Right cardiac atrium (tissue), 5 donors: ENCODE measurements at regions not wholly inside any gene's neighbourhood (a gene's known extent, or its start where the extent isn't known, plus 50 kb on each side); places are given as distances from the start of the nearest gene placed in this dataset.

ENCODE experiments used
- ATAC-seq, 2 donors: fragments of 200-7000 bp; cut with Tn5 transposase; one replicate each; pipeline versions ENCODE4 v1.8.0 to v1.9.1; 2020; ENCODE audit warnings: moderate library complexity in 2 of 2, mild to moderate bottlenecking in 1 of 2
- DNase-seq, 3 donors: peaks; one replicate each; pipeline ENCODE4 v3.0.0-alpha.2; 2020
- H3K27ac ChIP-seq: one replicate; pipeline ENCODE4 v1.5.1; 2013; ENCODE audit warnings: mild to moderate bottlenecking, low read length, control low read depth, moderate library complexity
- H3K27me3 ChIP-seq: one replicate; pipeline ENCODE4 v1.6.1; 2013; ENCODE audit not compliant: control insufficient read depth, insufficient read depth
- H3K4me1 ChIP-seq: one replicate; pipeline ENCODE4 v1.6.1; 2013; ENCODE audit warnings: low read length; ENCODE audit not compliant: control insufficient read depth, insufficient read depth
- H3K4me3 ChIP-seq: one replicate; pipeline ENCODE4 v1.5.1; 2013; ENCODE audit warnings: low read length, control low read depth
- H3K9me3 ChIP-seq: one replicate; pipeline ENCODE4 v1.6.1; 2013; ENCODE audit warnings: low read length; ENCODE audit not compliant: control insufficient read depth
- WGBS: extraction: QIAGEN DNeasy Blood & Tissue Kit; methylation state at CpG from one replicate; pipeline ENCODE4 v1.1.7; 2013; 5-methylcytosine and 5-hydroxymethylcytosine counted together
- intact Hi-C, 4 donors: fragments of 100-400 bp; cut with DNase I; formaldehyde crosslinking; loops; one replicate each; pipeline versions ENCODE4 v1.11.0 to v1.14.0; 2022 to 2023
- donor health status: healthy with polysubstance abuse.
- donor health status: DM: no; HTN: yes; CAD: no.
- donor health status: DM: no; HTN: no; CAD: no.
- donor health status: DM: no; HTN: yes; CAD: no; lungs with severe emphysema.
- donor health status: DM: yes; HTN: yes; CAD: no.

DNA sequence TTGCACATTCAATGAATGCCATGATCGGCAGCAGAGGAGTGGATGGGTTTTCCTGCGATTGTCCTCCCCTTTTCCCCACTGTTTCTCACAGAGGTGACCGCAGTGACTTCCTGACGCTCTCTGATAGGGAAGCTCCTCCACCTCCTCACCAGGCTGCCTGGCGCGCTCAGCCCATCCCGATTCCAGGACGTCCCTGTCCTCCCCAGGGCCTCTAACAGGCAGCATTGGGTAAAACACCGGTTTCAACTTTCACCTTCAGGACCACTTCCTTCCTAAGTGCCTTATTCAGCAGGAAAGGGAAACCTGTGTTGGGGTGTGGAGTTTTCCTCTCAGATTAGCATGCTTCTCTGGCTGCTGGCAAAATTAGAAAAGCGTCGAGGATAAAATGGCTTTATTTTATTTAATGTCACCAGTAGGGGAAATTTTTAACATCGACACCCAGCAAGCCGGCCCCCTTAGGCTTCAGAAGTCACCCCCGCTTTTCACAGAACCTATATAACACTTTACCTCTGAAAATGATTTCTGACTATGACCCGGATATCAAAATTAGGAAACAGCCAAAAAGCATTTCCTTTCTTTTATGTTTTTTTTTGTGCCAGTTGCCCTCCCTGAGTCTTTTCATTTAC is 570.4 kb upstream of the GJE1 start:
- intact Hi-C loops = loop anchor here in 1 of 4 donors (10.0 kb wide), 1 partner anchor 97 kb away; no protein-coding TSS in a partner anchor
- peak; percentile 83 to 93 for ATAC-seq
- Histone ChIP-seq H3K27me3 (no peaks in the 10 kb centered on the region), H3K4me1 (no peaks in the 10 kb centered on the region), H3K9me3 (no peaks in the 10 kb centered on the region), H3K4me3 (peak overlapping the region; percentile 62), H3K27ac (peak overlapping the region; percentile 65)
- 22% methylated on average over 15 of the region's 15 CpGs for WGBS
- DNase-seq = peak; percentile 45 to 75 (median 67)

DNA sequence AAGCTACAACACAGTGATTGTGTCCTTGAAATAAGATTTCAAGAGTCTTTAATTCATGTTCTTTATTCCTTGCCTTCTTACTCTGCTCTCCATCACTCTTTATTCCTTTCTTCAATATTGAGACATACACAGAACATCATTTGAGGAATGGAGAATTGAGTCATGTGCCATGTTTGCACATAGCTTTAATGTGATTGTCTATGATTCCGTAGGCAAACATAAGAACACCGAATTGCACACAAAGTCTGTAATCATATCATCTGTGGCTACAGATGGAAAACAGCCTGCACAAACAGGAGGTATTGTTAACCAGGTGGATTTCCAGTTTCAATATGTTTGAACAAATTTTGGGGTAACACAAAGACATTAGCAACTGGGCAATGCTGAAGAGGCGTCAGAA is 571.6 kb upstream of the GJE1 start:
- H3K4me1 ChIP-seq = no peaks in the 10 kb centered on the region
- WGBS = 82% methylated on average over 3 of the region's 3 CpGs
- DNase-seq (no peak), ATAC-seq (no peak)
- no peaks in the 10 kb centered on the region for H3K27me3 ChIP-seq
- no peak overlapping the region for H3K27ac ChIP-seq
- H3K9me3 ChIP-seq = no peaks in the 10 kb centered on the region
- H3K4me3 ChIP-seq = no peak overlapping the region
- intact Hi-C loops = loop anchor here in 1 of 4 donors (10.0 kb wide), 1 partner anchor 96 kb away; no protein-coding TSS in a partner anchor

DNA sequence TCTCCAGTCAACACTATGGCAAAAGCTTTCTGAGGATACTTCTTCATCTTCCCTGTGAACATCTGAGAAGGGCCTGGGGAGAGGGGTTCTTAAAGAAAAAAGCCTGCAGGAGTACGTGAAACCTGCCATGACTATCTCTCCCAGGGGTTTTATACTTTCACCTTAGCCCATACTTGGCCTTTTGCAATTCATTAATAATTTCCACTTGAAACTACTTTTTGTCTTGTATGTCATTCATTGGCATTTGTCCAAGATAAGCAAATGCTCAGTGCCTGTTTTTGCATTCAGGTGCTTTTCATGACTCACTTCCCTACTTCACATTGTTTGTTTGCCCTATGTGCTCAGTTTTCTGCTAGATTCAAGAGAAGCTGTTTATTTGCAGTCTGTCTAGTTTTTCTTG is 580.3 kb upstream of the GJE1 start:
- peak in 1 of 2 donors; percentile 63 for ATAC-seq
- H3K27me3 ChIP-seq = no peaks in the 10 kb centered on the region
- intact Hi-C loops = no loop called here
- no peak for DNase-seq
- H3K4me3 ChIP-seq = no peak overlapping the region
- H3K9me3 ChIP-seq = no peaks in the 10 kb centered on the region
- no peak overlapping the region for H3K27ac ChIP-seq
- WGBS = 71% methylated on average over 1 of the region's 1 CpG
- H3K4me1 ChIP-seq = no peaks in the 10 kb centered on the region

DNA sequence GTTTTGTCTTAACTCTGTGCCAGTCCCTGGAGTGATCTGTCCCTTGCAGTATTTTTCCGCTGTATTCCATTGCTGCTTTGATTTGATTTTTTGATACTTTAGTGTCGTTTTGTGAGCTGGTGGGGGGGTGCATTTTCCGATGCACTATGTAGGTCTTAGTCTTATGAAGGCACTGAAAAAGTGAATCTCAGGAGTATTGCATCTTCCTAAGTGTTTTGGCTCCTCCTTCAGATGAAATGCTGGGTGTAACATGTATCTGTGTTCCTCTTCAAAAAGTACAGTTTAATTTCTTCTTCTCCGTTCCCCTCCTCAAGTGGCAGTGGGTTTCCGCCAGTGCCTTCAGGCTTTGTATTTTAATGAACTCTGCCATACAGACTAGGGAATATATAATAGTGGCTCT is 580.7 kb upstream of the GJE1 start:
- H3K9me3 ChIP-seq = no peaks in the 10 kb centered on the region
- no peaks in the 10 kb centered on the region for H3K27me3 ChIP-seq
- no peak overlapping the region for H3K27ac ChIP-seq
- H3K4me1 ChIP-seq = no peaks in the 10 kb centered on the region
- DNase-seq (no peak), ATAC-seq (no peak)
- intact Hi-C loops = no loop called here
- 93% methylated on average over 5 of the region's 5 CpGs for WGBS
- no peak overlapping the region for H3K4me3 ChIP-seq

DNA sequence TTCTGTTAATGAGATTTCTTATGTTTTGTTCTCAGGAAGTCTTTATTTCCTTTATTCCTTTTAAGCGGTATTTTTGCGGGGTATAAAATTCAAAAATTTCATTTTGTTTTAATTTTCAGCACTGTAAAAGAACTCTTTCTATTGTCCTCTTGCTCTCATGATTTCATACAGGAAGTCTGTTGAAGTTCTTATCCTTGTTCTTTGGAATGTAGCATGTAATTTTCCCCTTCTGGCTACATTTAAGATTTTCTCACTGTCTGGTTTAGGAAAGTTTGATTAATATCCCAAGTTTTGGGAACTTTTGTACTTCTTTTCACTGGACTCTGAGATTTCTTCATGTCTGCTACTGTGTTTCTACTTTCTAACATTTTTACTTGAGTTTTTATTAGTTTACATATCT is 581.4 kb upstream of the GJE1 start:
- intact Hi-C loops = no loop called here
- no peaks in the 10 kb centered on the region for H3K9me3 ChIP-seq
- no peak for DNase-seq
- H3K27ac ChIP-seq = no peak overlapping the region
- WGBS = 58% methylated on average over 2 of the region's 2 CpGs
- no peaks in the 10 kb centered on the region for H3K4me1 ChIP-seq
- no peak for ATAC-seq
- H3K27me3 ChIP-seq = no peaks in the 10 kb centered on the region
- no peak overlapping the region for H3K4me3 ChIP-seq

DNA sequence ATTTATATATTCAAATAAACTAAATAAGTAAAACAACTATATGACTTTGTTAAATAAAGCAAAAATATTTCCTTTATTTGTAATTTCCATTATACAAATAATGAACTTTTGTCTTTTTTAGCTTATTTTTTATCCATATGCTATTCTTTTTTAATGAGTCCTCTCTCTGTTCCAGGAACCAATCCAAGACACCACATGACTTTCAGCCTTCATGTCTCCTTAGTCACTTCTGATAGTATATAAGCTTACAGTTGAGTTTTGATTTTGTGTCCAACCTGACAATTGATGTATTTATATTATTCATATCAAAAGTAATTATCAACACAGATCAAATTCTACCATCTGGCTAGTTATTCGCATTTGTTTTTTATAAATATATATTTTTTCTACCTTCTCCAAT is 582.3 kb upstream of the GJE1 start:
- no peak for ATAC-seq
- Histone ChIP-seq H3K27me3 (no peaks in the 10 kb centered on the region), H3K9me3 (no peaks in the 10 kb centered on the region), H3K4me3 (no peak overlapping the region), H3K27ac (no peak overlapping the region), H3K4me1 (no peaks in the 10 kb centered on the region)
- 97% methylated on average over 1 of the region's 1 CpG for WGBS
- DNase-seq = no peak
- intact Hi-C loops = no loop called here

DNA sequence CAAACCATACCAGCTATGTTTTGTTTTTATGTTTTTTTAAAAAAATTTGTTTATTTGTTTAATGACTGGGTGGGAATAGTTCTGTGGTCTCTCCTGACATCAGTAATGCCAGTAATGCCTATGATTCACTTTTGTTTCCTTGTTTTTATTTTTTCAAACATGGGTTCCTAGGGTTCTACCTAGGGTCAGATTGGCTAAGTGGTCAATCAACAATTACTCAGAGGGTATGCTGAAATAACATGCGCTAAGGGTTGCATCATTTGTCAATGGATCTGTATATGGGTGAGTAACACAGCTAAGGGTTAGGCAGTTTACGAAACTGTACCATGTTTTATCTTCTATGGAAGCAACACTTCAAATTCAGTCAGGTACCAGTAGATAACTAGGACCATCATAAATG is 583.8 kb upstream of the GJE1 start:
- Histone ChIP-seq H3K9me3 (no peaks in the 10 kb centered on the region), H3K27ac (no peak overlapping the region), H3K4me3 (no peak overlapping the region), H3K4me1 (no peaks in the 10 kb centered on the region), H3K27me3 (no peaks in the 10 kb centered on the region)
- 75% methylated on average over 2 of the region's 2 CpGs for WGBS
- intact Hi-C loops = no loop called here
- ATAC-seq (no peak), DNase-seq (no peak)

DNA sequence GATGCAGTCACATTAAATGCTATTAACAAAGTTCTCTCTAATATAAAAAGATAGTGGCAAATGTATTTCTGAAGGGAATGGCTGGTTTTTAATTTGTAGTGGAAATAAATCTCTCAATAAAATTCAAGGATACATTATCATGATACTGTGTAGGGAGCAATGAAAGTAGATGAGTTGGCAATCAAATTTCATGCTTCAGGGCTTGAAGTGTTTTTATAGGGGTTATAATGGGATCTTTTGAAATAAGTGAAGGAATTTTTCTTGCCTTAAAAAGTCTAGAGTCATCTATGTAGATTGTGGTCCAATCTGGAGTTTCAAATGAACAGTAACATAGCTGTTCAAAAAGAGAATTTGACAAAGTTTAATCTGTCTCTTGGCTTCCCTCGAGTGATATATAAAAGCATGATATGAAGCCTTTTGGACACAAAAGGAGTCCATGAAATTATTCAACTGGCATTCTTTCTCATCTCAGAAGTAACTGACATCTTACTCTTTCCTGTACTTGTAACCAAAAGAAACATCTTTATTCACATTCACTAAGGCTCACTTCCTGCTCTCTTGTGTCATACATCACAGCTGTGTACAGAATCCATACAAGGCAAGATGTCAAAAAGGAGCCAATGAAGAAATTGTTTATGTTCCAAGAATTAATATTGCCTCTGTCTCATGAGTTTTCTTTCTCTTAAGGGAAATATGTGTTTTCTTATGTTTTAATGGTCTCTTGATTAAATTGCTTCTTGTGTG is 591.0 kb upstream of the GJE1 start:
- intact Hi-C loops = no loop called here
- ATAC-seq (no peak), DNase-seq (no peak)
- H3K27me3 ChIP-seq = no peaks in the 10 kb centered on the region
- no peaks in the 10 kb centered on the region for H3K4me1 ChIP-seq
- no peaks in the 10 kb centered on the region for H3K9me3 ChIP-seq
- H3K27ac ChIP-seq = no peak overlapping the region
- no peak overlapping the region for H3K4me3 ChIP-seq
- 34% methylated on average over 1 of the region's 1 CpG for WGBS

DNA sequence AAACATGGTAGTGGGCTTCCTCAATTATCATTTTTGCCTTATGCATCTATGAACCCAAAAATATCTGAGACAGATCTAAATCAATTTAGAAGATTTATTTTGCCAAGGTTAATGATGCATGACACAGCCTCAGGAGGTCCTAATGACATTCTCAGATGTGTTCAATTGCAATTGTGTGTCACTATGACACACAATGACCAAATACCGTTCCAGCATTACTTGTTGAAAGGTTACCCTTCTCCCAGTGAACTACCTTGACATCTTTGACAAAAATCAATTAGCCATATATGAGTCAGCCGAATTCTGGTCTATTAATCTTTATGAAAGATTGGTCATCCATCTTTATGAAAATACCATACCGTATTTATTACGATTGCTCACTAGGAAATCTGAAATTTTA is 592.5 kb upstream of the GJE1 start:
- Histone ChIP-seq H3K4me1 (no peaks in the 10 kb centered on the region), H3K9me3 (no peaks in the 10 kb centered on the region), H3K27me3 (no peaks in the 10 kb centered on the region), H3K4me3 (no peak overlapping the region), H3K27ac (no peak overlapping the region)
- 92% methylated on average over 4 of the region's 4 CpGs for WGBS
- DNase-seq (no peak), ATAC-seq (no peak)
- intact Hi-C loops = no loop called here

DNA sequence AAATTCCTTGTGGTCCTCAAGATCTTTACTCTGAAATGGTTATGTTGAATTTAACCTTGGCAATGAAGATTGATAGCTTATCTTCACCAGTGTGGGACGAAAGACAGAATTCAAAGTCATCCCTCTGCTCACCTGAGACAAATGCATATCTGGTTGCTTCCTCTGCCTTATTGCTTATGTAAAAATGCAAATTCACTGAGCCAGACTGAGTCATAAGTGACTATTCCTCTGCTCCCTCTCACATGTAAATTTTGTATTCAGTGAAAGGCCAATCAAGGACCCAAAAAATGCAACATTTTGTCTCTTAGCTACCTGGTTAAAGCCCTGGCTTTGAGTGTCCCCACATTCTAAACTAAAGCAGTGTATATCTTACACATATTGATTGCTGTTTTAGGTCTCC is 593.1 kb upstream of the GJE1 start:
- H3K9me3 ChIP-seq = no peaks in the 10 kb centered on the region
- H3K4me3 ChIP-seq = no peak overlapping the region
- H3K27me3 ChIP-seq = no peaks in the 10 kb centered on the region
- DNase-seq = no peak
- H3K4me1 ChIP-seq = no peaks in the 10 kb centered on the region
- no peak for ATAC-seq
- WGBS = 79% methylated on average over 1 of the region's 1 CpG
- intact Hi-C loops = no loop called here
- no peak overlapping the region for H3K27ac ChIP-seq

DNA sequence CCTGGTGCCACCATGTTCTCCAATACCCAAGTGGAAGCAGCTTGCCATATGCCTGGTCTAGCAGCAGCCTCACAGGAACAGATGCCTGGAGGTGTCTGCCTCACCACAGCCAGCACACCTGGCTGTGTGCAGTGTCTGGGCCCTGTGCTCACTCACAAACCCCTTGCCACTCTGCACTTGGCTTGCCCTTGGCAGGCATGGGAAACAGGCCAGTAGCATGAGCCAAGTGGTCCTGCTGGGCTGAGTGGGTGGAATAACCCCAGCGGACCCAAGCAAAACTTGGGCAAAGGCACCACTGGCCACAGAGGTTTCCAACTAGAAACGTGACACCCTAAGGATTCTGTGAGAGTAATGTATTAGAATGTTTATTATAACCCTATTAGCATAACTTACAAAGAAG is 600.5 kb upstream of the GJE1 start:
- DNase-seq = no peak
- WGBS = 89% methylated on average over 2 of the region's 2 CpGs
- ATAC-seq = no peak
- H3K9me3 ChIP-seq = no peaks in the 10 kb centered on the region
- no peaks in the 10 kb centered on the region for H3K27me3 ChIP-seq
- H3K27ac ChIP-seq = no peak overlapping the region
- H3K4me3 ChIP-seq = no peak overlapping the region
- intact Hi-C loops = no loop called here
- H3K4me1 ChIP-seq = no peaks in the 10 kb centered on the region
